ENCODE measurements at regions not wholly inside any gene's neighbourhood (a gene's known extent, or its start where the extent isn't known, plus 50 kb on each side); places are given as distances from the start of the nearest gene placed in this dataset.

DNA sequence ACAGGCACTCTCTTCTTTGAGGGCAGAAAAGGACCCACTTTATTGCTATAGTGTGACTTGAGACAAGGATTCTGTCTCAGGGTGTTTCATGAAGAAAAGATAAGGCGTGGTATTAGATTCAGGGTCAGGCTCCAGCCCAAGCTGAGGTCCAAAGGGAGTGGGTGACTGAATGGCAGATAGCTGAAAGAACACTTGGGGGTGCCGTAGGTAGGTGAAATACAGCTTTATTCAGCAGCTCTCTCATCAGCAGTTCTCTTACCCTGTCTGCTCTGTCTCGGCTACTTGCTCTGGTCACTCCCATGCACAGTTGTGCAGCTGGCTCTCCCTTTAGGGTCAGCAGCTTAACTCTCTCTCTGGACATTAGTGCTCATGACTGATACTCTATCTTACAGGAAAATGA lies 379.9 kb downstream of the LPIN1 start:
- no peak for DNase-seq

DNA sequence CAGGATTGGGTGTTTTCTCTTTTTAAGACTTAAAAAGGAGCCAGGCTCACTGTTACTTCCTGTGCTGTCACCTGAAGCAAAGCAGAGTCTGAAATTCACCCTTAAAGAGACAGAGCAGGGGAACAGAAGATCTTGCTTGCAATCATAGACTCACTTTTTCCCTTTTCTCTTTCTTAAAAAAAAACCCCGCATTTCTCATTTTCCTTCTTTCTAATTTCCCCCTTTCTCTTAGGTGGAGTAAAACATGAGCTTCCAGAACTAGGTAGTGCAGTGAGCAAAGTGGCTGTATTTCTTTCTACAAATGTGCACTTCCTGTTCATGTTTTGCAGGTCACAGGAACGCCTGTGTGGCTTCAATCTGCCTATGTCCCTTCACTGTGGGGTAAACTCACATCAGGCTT lies 381.2 kb downstream of the LPIN1 start:
- DNase-seq: peak; percentile 26

DNA sequence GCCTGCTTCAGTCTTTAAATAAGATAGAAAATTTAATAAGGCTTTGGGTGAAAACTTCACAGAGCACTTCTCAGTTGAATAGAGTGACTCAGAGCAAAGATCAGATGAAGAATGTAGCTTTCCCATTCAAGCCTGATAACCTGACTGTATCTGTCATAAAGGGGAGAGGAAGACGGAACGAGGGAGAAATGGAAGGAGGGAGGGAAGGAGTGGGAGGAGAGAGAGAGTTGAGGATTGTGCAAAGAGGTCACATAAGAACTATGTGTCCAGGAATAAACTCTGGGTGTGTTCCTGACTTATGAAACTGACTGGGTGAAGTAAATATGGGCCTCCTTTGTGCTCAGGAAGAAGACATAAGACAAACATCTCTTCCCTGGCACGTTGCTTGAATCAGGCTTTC lies 385.5 kb downstream of the LPIN1 start:
- DNase-seq: no peak

DNA sequence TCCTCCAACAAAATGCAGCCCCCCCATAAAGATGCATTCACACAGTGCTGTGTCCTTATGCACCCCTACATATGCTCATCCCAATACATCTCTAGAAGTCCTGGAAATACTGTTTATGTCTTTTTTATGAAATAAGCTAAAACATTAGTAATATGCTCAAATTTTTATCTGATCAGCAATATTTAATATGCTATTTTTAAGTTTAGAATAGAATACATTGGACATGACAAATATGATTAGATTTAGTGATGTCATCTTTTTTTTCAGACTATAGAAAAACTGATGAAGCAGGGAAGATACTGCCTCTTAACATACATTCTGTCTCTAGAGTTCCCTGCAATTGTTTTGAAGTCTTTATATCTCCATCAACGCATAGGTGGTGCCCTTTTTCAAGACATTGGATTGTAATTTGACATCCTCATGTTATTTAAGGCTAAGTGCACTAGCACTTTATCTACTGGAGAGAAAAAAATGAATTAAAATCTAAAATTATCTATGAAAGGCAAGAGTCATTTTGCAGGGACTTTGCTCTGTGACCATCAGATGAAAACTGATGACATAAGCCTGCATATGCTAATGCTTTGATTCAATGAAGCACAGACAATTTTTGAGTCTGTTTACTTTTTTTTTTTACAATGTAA lies 395.3 kb downstream of the LPIN1 start:
- DNase-seq: no peak

DNA sequence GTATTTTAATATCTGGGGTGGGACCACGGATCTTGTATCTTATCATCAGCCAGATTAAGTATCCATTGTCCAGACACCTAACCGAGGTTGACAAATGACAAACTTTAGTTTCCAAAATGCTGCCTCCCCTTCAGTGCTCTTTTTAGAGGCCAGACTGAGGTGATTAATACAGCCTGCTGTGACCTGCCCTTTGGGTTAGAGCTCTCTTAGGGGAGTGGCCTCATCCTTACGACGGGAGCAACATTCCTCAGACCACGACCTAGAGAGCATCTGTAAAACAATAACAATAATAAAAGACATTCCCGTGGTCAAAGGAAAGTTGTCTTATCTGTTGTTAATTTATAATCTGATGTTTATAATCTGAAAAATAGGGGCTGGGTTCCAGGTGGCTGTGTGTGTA lies 405.3 kb downstream of the LPIN1 start:
- no peak for DNase-seq

DNA sequence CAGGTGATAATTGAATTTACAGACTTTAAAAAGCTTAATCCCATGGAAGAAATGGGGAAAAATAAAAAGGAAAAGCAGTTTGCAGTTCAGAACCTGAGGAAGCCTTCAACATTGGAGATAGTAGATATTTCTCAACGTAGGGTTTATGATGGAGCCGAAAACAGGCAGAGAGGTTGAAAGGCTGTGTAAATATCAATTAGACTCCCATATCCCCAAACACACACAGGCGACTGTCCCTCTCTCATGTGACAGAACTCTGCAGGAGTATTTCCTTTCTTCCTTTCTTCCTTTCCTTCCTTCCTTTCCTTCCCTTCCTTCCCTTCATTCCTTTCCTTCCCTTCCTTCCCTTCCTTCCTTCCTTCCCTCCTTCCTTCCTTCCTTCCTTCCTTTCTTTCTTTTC lies 406.5 kb downstream of the LPIN1 start:
- DNase-seq: no peak

DNA sequence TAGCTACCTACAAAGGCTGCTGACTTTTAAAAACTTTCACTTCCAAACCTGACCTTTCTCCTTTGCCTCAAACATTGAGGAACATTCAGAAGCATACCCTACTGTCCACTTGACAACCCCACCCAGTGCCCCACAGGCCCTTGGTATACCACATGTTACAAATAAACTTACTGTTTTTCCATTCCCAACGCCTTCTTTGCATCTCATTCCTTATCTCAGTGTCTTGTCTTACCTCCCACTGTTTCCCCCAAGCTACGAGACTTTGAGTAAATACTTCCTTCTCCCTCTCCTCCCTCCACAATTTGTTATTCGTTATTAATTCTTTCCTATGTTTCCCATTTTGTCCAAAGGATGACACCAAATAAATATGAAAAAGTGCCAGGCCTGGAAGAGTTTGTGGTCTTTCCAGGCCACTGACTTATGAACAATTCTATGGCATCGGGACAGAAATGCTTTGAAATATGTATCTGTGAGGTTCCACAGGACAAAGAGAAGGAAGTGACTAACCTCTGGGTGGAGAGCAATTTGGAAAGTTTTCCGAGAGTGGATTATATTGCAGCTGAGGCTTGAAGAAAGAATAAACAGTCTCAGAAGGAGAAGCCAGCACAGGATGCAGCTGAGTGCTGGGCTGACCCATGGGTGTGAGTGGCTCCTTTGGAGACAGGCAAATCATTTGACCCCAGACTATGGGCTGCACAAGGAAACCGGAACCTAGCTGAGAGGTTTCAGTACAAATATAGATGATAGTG lies 409.0 kb downstream of the LPIN1 start:
- no peak for DNase-seq

DNA sequence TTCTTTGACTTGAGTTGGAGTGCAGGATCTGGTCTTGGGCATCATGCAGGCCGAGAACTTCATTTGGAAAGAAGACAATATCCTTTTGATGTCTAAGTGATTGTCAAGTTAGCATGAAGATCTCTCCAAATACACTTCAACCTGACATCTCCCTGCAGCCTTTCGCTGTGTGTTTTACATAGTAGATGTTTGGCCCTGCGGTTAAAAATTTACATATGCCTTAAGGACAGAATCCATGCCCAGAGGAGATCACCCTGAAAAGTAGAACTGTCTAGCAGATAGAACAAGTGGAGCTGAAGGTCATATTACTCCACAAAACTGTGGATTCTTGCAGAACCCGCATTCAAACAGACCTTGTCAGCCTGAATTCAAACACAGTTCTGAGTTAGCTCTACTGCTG lies 409.9 kb downstream of the LPIN1 start:
- DNase-seq: no peak

DNA sequence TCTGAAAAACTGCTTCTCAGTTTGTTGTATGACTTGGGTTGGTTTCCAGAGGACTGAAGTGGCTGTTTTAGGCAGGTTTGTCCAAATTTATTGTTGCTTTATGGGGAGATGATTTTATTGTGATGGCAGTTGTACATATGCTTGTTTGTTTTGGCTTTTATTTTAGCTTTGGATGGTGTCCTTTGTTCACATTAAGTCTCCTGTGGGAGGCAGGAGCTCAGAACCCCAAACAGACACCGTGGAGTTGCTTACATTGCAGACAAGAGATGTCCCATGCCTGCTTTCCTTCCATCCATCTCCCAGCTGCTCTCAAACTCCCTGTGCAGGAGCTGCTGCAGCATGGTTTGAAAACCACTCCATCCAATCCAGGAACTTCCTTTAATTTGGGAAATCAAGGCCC lies 414.7 kb downstream of the LPIN1 start:
- no peak for DNase-seq

DNA sequence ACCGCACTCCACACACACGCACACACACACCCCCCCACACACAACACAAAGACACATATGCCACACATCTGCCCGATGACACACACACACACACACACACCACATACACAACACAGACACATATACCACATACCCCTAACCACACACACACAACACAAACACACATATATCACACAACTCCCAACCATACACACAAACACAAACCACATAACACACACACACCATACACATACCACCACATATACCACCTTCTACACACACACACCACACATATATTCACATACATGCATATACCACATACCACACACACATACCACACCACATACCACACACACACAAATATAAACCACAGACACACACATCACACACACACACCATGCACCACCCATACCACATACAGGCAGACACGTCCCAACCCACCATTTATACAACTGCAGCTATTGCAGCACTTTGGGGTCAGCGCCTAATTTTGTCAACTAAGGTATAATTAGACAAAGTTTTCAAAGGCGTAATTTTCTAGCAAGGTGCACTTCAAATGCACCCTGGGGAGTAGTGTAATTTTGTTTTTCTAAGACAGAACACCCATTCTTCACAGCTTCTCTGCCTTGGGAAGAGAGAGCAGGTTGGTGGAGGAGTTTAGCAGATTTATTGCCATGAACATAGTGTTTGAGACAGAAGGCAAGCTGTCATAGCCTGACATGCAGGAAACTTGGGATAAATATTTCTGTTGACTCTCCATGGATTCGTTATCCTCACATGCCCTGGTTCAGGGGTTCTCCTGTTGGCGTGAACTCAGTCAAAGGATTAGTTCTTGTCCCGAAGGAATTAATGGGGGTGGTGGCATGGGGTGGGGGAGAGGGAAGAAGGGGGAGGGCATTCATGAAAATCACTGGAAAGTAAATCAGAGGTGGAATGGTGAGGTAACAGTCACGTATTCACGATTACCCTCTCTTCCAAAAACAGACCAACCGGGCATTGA lies 416.1 kb downstream of the LPIN1 start:
- no peak for DNase-seq

DNA sequence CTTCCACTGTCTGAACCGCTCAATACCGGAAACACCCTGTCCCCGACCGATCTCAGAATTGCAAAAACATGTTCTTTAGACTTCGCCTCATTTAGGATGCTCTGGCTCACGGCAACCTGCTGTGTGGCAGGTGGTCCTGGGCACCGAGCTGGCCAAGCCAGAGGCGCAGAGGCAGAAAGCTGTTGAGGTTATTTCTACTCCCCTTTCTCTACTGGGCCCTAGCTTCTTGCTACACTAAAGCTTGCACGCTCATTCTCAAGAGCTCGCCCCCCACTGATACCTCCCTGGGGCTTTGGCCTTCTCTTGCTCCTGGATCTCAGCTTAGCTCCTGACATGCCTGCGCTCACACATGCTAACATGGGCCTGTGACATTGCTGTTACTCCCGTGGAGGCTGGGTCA lies 417.4 kb downstream of the LPIN1 start:
- no peak for DNase-seq

DNA sequence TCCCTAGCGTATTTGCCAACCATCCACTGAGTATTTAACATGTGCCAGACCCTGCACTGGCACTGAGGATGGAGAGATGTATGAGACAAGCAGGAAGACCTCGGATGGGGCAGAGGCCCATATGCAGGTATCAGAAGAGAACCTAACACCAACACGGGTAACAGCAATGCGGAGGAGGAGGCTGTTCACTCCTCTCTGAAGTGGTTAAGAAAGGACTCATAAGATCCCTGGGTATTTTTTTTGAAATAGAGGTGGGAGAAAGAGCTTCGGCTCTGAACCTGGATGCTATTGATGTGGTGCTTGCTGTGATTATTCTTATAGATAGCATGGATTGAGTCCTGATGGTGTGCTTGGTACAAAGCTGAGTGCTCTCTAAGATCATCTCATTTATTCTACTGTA lies 418.3 kb downstream of the LPIN1 start:
- DNase-seq: no peak

DNA sequence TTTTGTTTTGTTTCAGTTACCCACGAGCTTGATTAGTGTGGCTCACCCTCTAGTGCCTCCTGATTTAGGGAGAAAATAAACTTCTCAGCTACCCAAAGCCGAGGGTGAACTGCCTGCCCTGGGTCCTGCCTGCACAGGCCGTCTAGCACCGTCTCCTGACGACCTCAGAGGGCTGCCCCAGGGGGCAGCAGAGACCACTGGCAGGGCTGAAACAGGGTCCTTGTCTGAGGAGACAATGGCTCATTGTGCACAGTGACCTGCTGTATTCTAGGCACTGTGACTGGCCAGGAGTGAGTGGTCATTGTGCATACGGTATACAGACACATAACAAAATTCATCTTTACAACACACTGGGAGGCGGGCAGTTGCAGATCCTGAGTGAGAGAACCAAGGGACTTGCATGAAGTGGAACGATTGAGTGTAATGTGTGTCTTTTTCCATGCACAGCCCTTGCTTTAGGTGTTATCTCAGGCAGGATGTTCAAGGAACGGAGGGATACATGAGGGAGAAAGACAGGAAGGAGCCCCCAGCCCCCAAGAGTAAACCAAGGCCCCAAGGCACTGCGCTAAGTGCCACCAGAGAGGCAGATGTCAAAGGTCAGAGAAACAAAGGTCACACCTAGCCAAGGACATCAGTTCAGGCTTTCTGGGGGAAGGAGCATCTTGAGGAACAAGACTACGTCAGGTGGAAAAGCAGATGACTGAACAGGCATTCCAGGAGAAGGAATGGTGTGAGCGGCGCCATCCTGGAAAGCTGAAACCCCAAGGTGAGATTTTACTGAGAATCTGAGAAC lies 421.3 kb downstream of the LPIN1 start:
- DNase-seq: peak; percentile 26

DNA sequence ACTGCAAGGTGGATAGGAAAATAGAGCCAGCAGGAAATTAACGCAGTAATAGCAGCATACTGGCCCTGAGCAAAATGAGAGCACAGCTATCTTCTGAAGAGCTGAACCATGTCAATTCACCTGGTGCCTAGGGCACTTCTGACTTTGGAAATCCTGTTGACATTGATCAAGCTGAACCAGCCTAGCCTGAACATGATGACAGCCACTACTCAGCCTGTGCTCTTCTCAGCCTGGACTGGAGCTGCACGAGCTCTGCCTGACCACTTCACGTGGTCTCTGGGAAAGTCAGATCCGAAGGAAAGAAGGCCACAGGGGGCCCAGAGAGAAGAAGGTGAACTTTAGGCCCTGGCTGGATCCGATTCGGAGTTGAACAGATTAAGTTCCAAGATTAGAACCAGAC lies 421.9 kb downstream of the LPIN1 start:
- no peak for DNase-seq

DNA sequence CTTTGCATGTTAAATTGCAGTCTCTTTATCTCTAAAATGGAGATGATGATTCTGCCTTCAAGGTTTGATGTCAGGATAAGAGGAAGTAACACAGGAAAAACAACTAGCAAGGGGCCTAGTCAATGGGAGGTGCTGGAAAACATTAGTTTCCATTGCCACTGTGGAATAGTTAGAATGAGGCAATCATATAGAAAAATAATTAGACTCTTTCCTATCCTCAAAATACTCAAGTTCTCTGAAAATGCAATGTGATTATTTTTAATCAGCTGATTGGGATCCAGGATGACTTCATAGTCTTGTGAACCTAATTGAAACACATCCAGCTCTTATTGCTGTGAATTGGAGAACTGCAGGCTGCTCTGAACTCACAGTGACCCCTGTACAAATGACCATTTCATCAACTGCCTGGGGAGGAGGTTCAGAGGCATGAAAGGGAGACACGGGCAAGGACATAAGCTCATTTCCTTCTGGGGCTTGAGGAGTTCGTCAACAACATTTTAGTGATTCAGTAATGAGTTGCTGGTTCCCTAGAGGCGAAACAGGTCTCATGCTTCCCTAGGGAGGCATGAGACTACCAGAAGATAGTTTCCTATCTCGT lies 422.5 kb downstream of the LPIN1 start:
- DNase-seq: no peak

DNA sequence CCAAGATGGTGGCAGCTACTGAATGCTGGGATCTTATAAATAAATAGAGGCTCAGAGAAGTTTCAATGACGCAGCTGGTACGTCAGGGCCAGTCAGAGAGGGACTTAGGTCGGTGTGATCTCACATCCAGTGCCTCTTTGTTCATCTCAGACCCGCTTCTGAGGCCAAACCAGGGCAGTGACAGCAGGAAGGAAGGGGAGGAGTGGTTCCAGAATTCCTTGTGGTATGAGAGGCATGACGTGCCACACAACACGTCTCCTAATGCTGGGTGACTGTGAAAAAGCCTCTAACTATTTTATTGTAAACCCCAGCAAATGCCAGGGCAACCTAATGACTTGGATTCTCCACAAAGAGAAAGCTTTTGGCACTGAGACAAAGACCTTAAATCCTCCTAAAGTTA lies 423.3 kb downstream of the LPIN1 start:
- DNase-seq: peak; percentile 34

DNA sequence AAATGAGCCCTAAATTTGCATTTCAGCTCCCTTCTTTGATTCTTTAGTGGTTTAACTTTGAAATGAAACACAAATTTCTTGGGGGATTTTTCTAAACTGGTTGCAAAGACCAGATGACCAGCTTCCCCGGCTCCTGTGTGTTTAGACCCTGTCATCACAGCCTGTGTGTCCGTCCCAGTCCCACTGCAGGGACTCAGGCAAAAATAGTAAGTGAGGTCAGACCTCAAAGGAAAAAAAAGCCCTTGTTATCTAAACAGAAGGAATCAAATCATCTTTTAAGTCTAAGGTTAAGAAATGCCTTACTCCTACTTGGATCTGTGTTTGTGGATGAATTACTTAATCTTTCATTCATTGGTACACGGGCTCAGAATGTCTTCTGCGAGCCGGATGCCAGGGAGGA lies 423.7 kb downstream of the LPIN1 start:
- no peak for DNase-seq

DNA sequence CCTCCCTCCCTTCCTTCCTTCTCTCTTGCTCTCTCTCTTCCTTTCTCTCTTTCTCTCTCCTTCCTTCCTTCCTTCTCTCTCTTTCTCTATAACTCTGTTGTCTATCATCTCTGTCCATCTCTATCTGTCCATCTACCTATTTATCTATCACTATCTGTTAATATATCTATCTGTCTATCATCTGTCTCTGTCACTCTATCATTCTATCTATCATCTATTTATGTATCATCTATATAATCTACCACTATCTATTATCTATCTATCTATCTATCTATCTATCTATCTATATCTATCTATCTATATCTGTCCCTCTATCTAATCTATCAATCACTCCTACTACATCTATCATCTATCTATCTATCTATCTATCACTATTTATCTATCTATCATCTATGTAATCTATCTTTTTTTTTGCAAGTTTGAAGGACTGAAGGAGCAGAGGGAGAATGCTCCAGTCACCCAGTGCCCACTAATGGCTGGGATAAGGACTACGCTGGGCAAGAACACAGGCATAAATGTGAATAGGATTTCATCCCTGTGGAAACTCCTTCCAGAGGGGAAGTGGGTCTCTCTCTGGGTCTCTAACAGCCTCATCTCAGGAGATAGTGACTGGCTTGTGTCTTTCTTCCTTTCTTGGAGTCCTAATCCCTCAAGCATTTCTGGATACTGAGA lies 427.0 kb downstream of the LPIN1 start:
- no peak for DNase-seq

DNA sequence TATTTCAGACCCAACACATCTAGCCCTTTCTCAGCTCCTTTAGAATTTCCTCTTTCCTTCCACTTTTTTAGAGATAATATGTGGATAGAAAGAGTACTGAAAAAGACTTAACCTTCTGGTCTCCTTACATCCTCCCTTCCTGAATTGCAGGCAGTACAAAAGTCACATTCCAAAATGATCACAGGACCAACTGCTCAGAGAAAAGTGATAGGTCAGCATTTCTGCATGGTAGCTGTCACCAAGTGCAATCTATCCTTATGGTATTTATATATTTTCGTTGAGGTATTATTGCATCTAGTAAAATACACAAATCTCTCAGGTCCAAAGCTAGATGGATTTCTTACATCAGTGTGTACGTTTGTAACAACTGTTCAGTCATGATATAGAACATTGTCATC lies 427.5 kb downstream of the LPIN1 start:
- DNase-seq: no peak

DNA sequence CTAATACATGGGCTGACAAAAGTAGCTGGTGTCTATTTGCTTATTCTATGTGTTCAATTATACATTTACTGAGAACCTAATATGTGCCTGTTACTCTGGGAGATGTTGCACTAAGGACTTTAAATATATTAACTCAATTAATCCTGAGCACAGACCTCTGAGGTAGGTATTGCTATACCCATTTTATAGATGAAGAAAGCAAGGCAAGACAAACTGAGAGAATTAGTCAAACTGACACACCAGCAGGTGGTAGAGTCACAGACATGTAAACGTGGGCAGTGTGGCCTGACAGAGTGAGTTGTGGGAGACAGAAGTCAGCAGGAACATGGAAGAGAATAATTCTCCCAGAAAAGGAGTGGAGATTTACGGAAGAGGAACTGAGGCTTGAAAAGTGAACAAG lies 428.9 kb downstream of the LPIN1 start:
- no peak for DNase-seq

DNA sequence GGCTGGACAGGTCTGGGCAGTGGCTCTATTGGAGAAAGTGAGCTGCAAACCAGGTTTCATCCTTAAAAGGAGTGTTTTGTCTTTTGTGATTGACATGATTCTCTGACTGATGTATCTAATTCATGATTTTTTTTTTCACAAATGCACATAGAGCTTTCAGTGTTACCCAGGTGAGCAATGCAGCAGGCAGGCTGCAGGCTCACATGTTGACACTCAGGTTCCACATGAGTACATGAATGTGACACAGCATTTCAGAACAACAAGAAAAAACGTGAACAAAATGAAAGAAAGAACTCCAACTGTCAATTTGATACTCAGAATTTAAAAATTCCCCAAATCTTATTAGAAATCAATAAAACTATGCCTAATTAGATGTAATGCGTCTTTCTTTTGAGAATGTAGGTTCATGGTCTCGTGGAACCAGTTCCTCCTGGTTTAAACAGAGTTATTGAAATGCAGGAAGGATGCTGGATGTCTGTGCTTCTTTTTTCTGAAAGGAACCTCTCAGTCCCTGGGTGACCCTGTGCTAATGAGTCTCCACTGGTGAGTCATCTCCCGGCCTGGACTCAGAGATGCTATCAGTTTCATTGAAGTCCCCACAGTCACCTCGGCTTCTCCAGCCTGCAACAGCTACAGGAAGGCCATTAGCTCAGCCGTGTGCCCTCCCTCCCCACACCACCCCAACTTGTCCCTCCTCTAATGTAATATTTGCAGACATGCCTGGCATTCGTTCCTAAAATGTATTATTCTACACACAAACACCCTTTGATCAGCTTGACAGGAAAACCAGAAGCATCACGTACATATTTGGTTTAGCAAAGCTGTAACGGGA lies 430.4 kb downstream of the LPIN1 start:
- DNase-seq: peak; percentile 13
